ENCODE measurements at regions not wholly inside any gene's neighbourhood (a gene's known extent, or its start where the extent isn't known, plus 50 kb on each side); places are given as distances from the start of the nearest gene placed in this dataset.

DNA sequence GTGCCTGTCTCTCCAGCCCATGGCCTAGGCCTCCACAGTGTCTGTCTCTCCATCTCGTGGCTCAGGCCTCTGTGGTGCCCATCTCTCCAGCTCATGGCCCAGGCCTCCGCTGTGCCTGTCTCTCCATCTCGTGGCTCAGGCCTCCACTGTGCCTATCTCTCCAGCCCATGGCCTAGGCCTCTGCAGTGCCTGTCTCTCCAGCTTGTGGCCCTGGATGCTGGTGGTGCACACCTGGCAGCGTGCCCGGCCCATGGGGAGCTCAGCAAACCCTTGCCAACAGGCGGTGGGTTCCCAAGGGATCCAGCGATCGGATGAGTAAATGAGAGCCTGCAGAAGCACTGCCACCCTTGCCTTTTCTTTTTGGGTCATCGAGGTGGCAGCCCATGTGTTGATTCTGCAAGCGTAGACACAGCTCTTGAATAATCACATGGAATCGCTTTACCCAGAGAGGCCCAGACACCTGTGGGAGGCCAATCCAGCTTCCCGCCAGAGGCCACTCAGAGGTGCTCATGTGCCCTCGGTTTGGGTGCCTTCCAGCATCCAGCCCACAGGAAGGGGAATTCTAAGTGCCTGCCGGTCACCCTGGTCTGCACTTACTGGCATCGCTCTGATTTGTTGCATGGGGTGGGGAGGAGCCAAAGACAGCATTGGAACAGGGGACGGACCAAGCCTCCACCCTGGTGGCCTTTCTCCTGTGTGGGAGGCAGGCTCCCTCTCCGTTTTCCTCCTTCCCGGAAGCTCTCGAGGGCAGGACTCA lies 101.8 kb upstream of the HDAC4 start (continued):
- TF ChIP-seq REST (IDR thresholded peaks at IDR 0.05; ENCODE audit: unreplicated experiment) = no peak

DNA sequence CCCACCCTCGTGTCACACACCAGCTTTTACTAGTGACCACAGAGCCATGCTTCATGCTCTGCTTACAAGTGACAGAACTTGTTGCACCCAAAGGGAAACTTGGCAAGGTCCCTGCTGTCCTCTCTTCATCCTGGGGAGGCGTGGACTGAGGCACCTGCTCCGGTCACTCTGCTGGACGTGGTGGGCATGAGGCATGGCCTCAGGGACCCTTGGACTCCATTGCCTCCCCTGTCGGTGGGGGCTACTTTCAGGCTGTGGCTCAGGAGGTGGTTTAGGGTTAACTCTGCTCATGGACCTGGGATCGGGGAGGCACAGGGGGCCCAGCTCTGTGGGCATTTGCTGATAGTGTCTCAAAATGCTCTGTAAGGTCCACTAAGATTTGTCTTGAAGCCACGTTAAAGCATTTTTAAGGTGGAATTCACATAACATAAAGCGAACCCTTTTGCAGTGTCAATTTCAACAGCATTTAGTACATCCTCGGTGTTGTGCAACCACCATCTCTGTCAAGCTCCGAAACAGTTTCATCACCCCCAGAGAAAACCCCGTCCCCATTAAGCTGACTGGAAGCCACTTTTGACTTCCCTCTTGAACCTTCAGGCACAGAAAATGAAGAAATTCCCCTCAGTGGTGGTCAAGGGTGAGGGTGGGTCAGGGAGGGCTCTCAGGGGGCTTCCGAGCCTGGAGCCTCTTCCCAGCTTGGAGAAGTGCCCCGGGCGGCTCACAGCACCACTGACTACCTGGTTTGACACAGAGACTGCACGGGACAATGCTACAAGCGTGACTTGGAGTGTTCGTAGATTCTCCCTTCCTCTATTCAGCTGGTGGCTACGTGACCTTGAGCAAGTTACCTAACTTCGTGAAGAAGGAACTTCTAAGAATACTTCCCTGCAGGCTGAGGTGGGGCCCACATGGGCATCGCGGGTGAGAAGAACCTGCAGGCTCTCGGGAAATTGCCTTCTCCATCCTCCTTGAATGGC lies 100.0 kb upstream of the HDAC4 start:
- Histone ChIP-seq H3K79me2 (replicated peaks; ENCODE audit: insufficient read depth) (no peaks in the 10 kb centered on the region), H4K20me1 (replicated peaks; ENCODE audit: insufficient read depth) (no peaks in the 10 kb centered on the region), H2AFZ (no peak overlapping the region), H3K9me2 (ENCODE audit: insufficient read depth) (no peaks in the 10 kb centered on the region), H3K36me3 (ENCODE audit: insufficient read depth) (no peaks in the 10 kb centered on the region), H3K4me1 (ENCODE audit: insufficient read depth) (no peaks in the 10 kb centered on the region), H3K27me3 (ENCODE audit: insufficient read depth) (no peaks in the 10 kb centered on the region), H3K27ac (ENCODE audit: low read depth) (no peak overlapping the region), H3K4me3 (no peak overlapping the region), H3K4me2 (no peak overlapping the region), H3F3A (replicated peaks; ENCODE audit: low read depth) (no peaks in the 10 kb centered on the region)
- Mint-ChIP-seq H3K36me3 (ENCODE audit: low read depth) (no peaks in the 10 kb centered on the region), H3K27me3 (ENCODE audit: insufficient read depth, low read depth, poor library complexity) (peaks cover 8% of the 10 kb centered on the region), H3K4me1 (peaks cover 3% of the 10 kb centered on the region; the same call in 2 of the 3 replicates), H3K9me3 (peaks cover 8% of the 10 kb centered on the region; the same call in 2 of the 3 replicates), H3K4me3 (no peak overlapping the region), H3K27ac (no peak overlapping the region)
- ATAC-seq (no peak), DNase-seq (ENCODE audit: low spot score) (no peak)
- TF ChIP-seq EZH2phosphoT487 (IDR thresholded peaks at IDR 0.05; ENCODE audit: unreplicated experiment) (no peak), REST (IDR thresholded peaks at IDR 0.05; ENCODE audit: unreplicated experiment) (no peak)
- TF ChIP-seq, protein P1, sequence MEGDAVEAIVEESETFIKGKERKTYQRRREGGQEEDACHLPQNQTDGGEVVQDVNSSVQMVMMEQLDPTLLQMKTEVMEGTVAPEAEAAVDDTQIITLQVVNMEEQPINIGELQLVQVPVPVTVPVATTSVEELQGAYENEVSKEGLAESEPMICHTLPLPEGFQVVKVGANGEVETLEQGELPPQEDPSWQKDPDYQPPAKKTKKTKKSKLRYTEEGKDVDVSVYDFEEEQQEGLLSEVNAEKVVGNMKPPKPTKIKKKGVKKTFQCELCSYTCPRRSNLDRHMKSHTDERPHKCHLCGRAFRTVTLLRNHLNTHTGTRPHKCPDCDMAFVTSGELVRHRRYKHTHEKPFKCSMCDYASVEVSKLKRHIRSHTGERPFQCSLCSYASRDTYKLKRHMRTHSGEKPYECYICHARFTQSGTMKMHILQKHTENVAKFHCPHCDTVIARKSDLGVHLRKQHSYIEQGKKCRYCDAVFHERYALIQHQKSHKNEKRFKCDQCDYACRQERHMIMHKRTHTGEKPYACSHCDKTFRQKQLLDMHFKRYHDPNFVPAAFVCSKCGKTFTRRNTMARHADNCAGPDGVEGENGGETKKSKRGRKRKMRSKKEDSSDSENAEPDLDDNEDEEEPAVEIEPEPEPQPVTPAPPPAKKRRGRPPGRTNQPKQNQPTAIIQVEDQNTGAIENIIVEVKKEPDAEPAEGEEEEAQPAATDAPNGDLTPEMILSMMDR (conservative IDR thresholded peaks at IDR 0.05; ENCODE audit: low read depth in 2 of 2) = no peak
